ENCODE measurements at regions not wholly inside any gene's neighbourhood (a gene's known extent, or its start where the extent isn't known, plus 50 kb on each side); places are given as distances from the start of the nearest gene placed in this dataset.

- POLR2A ChIA-PET: no interaction called here
- no peak for DNase-seq (ENCODE audit: low read depth)
Measured at GRCh38 chr4:144507311-144508101, 138.4 kb upstream of the HHIP start.

GRCh38 chr4:144509088-144510015 lies 136.6 kb upstream of the HHIP start:
- DNase-seq (ENCODE audit: low read depth): no peak
- POLR2A ChIA-PET: no interaction called here
- Histone ChIP-seq H3K4me3 (ENCODE audit: low read depth, low read length) (no peak overlapping the region), H3K27me3 (ENCODE audit: control insufficient read depth, insufficient read depth, low read length) (no peaks in the 10 kb centered on the region), H3K36me3 (ENCODE audit: control insufficient read depth, insufficient read depth, low read length) (no peaks in the 10 kb centered on the region)
- CTCF ChIA-PET: no interaction called here
- TF ChIP-seq, protein P1, sequence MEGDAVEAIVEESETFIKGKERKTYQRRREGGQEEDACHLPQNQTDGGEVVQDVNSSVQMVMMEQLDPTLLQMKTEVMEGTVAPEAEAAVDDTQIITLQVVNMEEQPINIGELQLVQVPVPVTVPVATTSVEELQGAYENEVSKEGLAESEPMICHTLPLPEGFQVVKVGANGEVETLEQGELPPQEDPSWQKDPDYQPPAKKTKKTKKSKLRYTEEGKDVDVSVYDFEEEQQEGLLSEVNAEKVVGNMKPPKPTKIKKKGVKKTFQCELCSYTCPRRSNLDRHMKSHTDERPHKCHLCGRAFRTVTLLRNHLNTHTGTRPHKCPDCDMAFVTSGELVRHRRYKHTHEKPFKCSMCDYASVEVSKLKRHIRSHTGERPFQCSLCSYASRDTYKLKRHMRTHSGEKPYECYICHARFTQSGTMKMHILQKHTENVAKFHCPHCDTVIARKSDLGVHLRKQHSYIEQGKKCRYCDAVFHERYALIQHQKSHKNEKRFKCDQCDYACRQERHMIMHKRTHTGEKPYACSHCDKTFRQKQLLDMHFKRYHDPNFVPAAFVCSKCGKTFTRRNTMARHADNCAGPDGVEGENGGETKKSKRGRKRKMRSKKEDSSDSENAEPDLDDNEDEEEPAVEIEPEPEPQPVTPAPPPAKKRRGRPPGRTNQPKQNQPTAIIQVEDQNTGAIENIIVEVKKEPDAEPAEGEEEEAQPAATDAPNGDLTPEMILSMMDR (IDR thresholded peaks at IDR 0.05; ENCODE audit: insufficient read depth, low read depth, low read length): no peak

More at GRCh38 chr4:144507311-144508101, 138.4 kb upstream of the HHIP start:
- Histone ChIP-seq H3K27me3 (ENCODE audit: control insufficient read depth, insufficient read depth, low read length) (no peaks in the 10 kb centered on the region), H3K4me3 (ENCODE audit: low read depth, low read length) (no peak overlapping the region), H3K36me3 (ENCODE audit: control insufficient read depth, insufficient read depth, low read length) (no peaks in the 10 kb centered on the region)
- CTCF ChIA-PET: no interaction called here
- TF ChIP-seq, protein P1 (IDR thresholded peaks at IDR 0.05; ENCODE audit: insufficient read depth, low read depth, low read length): no peak

- POLR2A ChIA-PET: no interaction called here
- H3K36me3 ChIP-seq (ENCODE audit: control insufficient read depth, insufficient read depth, low read length): no peaks in the 10 kb centered on the region
- H3K4me3 ChIP-seq (ENCODE audit: low read depth, low read length): no peak overlapping the region
- H3K27me3 ChIP-seq (ENCODE audit: control insufficient read depth, insufficient read depth, low read length): no peaks in the 10 kb centered on the region
- TF ChIP-seq, protein P1 (IDR thresholded peaks at IDR 0.05; ENCODE audit: insufficient read depth, low read depth, low read length): no peak
- no peak for DNase-seq (ENCODE audit: low read depth)
- CTCF ChIA-PET: no interaction called here
Measured at GRCh38 chr4:144514736-144515135, 131.2 kb upstream of the HHIP start.

DNA sequence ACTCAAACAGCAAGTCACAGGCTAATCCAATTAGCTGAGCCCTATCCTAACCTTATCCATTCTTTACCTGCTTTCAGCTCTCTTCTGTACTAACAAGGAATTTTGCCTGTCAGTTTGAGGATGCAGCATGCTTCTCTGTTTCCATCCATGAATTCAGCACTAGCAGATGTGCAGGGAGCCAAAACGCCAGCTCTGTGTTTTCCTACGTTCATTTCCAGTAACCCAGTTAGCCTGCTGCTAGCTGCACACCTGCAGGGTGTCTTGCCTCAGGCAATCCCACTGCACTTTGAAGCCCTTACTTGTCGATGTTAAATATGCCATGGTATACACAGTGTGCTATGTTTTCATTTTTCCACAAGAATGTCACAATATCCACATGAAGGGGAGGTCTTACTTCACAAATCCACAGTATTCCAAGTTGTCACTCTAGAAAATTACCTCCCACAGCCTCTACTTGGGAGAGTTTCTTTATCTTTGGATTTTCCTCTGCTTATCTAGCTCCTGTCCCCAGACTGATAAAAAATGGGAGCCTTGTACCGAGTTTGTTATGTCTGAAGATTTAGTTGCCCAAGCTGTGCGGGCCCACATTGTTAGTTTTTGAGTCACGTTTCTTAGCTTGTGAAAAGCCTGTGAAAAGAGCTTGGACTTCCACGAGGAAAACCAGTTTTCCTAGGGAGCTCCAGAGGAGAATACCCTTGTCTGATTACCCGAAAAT lies 127.6 kb upstream of the HHIP start:
- Histone ChIP-seq H3K36me3 (ENCODE audit: control insufficient read depth, insufficient read depth, low read length) (no peaks in the 10 kb centered on the region), H3K4me3 (ENCODE audit: low read depth, low read length) (no peak overlapping the region), H3K27me3 (ENCODE audit: control insufficient read depth, insufficient read depth, low read length) (no peaks in the 10 kb centered on the region)
- TF ChIP-seq, protein P1 (IDR thresholded peaks at IDR 0.05; ENCODE audit: insufficient read depth, low read depth, low read length): no peak
- DNase-seq (ENCODE audit: low read depth): no peak
- ChIA-PET CTCF (no interaction called here), POLR2A (no interaction called here)

GRCh38 chr4:144531841-144532240 lies 114.1 kb upstream of the HHIP start:
- H3K36me3 ChIP-seq (ENCODE audit: control insufficient read depth, insufficient read depth, low read length): no peaks in the 10 kb centered on the region
- TF ChIP-seq, protein P1 (IDR thresholded peaks at IDR 0.05; ENCODE audit: insufficient read depth, low read depth, low read length): no peak
- ChIA-PET CTCF (no interaction called here), POLR2A (no interaction called here)
- peaks cover 2% of the 10 kb centered on the region; the same call in 1 of the 2 replicates for H3K27me3 ChIP-seq (ENCODE audit: control insufficient read depth, insufficient read depth, low read length)
- DNase-seq (ENCODE audit: low read depth): no peak
- no peak overlapping the region for H3K4me3 ChIP-seq (ENCODE audit: low read depth, low read length)
